ENCODE measurements at regions not wholly inside any gene's neighbourhood (a gene's known extent, or its start where the extent isn't known, plus 50 kb on each side); places are given as distances from the start of the nearest gene placed in this dataset.

DNA sequence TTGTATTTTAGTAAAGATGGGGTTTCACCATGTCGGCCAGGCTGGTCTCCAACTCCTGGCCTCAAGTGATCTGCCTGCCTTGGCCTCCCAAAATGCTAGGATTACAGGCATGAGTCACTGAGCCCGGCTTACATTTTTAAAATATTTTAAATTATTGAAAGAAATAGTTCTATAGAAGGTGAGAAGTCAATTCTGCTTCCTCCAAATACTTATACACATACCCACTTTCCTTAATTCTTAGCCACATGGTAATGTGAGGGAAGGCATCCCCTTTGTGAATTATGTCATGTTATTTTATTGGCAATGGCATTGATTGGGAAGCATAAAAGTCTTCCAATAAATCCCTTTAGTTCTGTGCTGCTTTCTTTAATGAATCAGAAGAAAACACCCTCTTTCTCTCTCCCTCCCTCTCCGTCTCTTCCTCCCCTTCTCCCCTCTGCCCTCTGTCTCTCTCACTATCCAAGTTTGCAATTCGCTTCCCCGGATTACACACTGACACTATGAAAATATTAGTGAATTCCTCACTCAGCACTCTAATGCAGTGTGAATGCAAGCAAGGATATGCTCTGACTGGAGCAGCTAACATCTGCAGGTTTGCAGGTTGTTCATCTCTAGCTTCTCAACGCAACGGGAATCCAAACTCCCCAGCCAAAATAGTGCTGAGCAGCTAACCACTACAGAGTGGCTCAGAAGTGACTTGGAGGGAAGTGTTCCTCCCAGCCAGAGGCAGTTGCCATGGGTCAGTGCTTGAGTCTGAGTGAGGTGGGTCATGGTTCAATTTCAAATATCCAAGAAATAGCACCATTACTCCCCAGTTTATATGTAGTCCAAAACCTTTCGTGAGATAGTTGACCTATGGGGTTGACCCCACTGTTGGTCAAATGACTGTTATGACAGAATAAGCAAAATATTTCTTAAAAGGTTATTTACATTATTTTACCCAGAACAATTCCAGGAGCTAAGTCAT lies 77.8 kb upstream of the CD55 start:
- intact Hi-C loops (cut with DNase I; ENCODE audit: low total_unique reads), result no loop called here
- no peak for DNase-seq (ENCODE audit: low spot score in 2 of 2)
- no peaks in the 10 kb centered on the region for H3K27me3 ChIP-seq
- peaks cover 0 to 4% of the 10 kb centered on the region in 2 donors for H3K4me1 ChIP-seq
- H3K36me3 ChIP-seq, result no peaks in the 10 kb centered on the region
- H3K27ac ChIP-seq, result no peak overlapping the region
- no peaks in the 10 kb centered on the region for H3K9me3 ChIP-seq
- no peak overlapping the region for H3K4me3 ChIP-seq
- TF ChIP-seq POLR2A (IDR thresholded peaks at IDR 0.05), result no peak
- TF ChIP-seq POLR2AphosphoS5 (IDR thresholded peaks at IDR 0.05), result no peak
- TF ChIP-seq, protein P1, sequence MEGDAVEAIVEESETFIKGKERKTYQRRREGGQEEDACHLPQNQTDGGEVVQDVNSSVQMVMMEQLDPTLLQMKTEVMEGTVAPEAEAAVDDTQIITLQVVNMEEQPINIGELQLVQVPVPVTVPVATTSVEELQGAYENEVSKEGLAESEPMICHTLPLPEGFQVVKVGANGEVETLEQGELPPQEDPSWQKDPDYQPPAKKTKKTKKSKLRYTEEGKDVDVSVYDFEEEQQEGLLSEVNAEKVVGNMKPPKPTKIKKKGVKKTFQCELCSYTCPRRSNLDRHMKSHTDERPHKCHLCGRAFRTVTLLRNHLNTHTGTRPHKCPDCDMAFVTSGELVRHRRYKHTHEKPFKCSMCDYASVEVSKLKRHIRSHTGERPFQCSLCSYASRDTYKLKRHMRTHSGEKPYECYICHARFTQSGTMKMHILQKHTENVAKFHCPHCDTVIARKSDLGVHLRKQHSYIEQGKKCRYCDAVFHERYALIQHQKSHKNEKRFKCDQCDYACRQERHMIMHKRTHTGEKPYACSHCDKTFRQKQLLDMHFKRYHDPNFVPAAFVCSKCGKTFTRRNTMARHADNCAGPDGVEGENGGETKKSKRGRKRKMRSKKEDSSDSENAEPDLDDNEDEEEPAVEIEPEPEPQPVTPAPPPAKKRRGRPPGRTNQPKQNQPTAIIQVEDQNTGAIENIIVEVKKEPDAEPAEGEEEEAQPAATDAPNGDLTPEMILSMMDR (IDR thresholded peaks at IDR 0.05), result no peak

DNA sequence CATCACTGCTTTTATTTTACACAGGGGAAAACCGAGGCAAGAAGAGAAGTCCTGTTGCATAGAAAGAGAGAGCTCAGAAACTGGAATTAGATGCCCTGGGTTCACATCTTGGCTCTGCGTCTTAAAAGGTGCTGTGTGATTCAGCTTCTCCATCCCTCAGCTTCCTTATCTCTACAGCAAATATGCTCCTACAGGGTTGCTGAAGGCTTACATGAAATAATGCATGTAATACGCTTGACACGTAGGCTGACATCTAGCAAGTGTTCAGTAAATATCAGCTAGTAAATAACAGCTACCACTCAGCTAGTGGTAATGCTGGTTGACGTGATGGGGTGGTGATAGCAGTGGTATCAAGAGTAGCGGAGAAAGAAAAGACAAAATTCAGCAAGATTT lies 77.1 kb upstream of the CD55 start:
- no peak for DNase-seq (ENCODE audit: low spot score in 2 of 2)
- Histone ChIP-seq H3K36me3 (no peaks in the 10 kb centered on the region), H3K27me3 (no peaks in the 10 kb centered on the region), H3K9me3 (no peaks in the 10 kb centered on the region), H3K4me3 (no peak overlapping the region), H3K27ac (no peak overlapping the region), H3K4me1 (peaks cover 0 to 4% of the 10 kb centered on the region in 2 donors)
- TF ChIP-seq POLR2A (IDR thresholded peaks at IDR 0.05), result no peak
- TF ChIP-seq, protein P1 (IDR thresholded peaks at IDR 0.05), result no peak
- no peak for TF ChIP-seq POLR2AphosphoS5 (IDR thresholded peaks at IDR 0.05)
- intact Hi-C loops (cut with DNase I; ENCODE audit: low total_unique reads), result no loop called here

DNA sequence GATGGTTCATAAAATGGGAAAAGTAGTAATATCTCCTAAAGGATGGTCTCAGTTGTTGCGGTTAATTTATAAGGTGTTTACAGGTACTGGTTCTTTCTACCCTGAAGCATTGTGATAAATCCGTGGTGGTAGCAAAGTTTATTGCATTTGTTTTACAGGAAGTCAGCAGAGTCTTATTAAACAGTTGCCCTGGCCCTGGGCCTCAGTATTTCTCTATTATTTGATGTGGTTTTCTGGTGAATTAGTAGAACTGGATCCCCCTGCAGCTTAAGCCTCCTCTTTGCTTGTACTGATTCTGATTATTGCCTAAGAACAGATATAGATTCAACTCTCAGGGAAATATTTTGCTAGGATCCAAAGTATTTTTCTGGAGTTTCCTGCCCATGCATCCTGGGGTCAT lies 76.4 kb upstream of the CD55 start:
- no peak overlapping the region for H3K4me3 ChIP-seq
- H3K36me3 ChIP-seq, result no peaks in the 10 kb centered on the region
- TF ChIP-seq, protein P1 (IDR thresholded peaks at IDR 0.05), result no peak
- TF ChIP-seq POLR2A (IDR thresholded peaks at IDR 0.05) (no peak), POLR2AphosphoS5 (IDR thresholded peaks at IDR 0.05) (no peak)
- no peak for DNase-seq (ENCODE audit: low spot score in 2 of 2)
- no peaks in the 10 kb centered on the region for H3K9me3 ChIP-seq
- no peak overlapping the region for H3K27ac ChIP-seq
- no peaks in the 10 kb centered on the region for H3K27me3 ChIP-seq
- peaks cover 0 to 4% of the 10 kb centered on the region in 2 donors for H3K4me1 ChIP-seq
- intact Hi-C loops (cut with DNase I; ENCODE audit: low total_unique reads), result no loop called here

DNA sequence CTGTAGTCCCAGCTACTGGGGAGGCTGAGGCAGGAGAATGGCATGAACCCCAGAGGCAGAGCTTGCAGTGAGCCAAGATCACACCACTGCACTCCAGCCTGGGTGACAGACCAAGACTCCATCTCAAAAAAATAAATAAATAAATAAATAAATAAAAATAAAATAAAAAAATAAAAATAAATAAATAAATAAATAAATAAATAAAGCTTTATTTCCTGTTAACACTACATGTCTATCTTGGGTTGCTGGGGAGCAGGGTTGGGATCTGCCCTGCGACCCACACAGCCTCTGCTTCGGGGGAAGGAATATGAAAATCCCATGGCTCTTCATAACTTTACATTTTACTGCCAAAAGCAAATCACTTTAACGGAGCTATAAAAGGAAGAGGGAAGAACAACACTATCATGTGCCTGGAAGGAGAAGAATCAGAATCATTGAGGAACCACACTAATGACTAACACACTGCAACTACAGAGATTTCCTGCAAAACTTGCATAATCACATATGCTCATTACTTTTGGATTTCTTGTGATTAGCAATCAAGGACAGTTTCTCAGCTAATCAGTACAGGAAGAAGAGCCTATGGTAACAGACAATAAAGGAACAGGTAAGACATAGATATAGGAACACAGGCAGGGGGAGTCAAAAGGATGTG lies 72.8 kb upstream of the CD55 start:
- no peak overlapping the region for H3K27ac ChIP-seq
- no peak for DNase-seq (ENCODE audit: low spot score in 2 of 2)
- no peak for TF ChIP-seq POLR2AphosphoS5 (IDR thresholded peaks at IDR 0.05)
- TF ChIP-seq, protein P1 (IDR thresholded peaks at IDR 0.05), result no peak
- no peak for TF ChIP-seq POLR2A (IDR thresholded peaks at IDR 0.05)

DNA sequence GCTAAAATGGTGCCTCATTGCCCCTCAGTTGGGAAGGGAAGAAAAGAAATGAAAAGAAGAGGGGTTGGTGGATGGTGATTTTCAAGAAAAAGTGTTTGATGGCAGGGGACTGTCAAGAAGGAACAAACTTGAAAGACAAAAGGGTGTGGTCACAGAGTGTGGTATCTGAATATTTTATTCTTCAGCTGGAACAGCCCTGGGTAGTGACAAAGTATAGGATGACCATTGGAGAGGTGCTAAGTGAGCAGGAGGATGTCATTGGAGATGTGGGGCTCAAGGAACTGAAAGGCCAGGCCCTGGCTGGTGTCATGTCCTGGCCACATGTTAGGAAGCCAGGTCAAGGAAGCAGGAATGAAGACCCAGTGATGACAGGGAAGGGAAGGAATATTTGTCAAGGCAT lies 71.0 kb upstream of the CD55 start:
- Histone ChIP-seq H3K9me3 (peaks cover 0 to 4% of the 10 kb centered on the region in 2 donors), H3K4me1 (no peaks in the 10 kb centered on the region), H3K27me3 (no peaks in the 10 kb centered on the region), H3K36me3 (no peaks in the 10 kb centered on the region), H3K27ac (no peak overlapping the region), H3K4me3 (no peak overlapping the region)
- TF ChIP-seq POLR2AphosphoS5 (IDR thresholded peaks at IDR 0.05) (no peak), POLR2A (IDR thresholded peaks at IDR 0.05) (no peak)
- TF ChIP-seq, protein P1 (IDR thresholded peaks at IDR 0.05), result no peak
- intact Hi-C loops (cut with DNase I; ENCODE audit: low total_unique reads), result no loop called here
- DNase-seq (ENCODE audit: low spot score in 2 of 2), result no peak

More for the DNA sequence above, 72.8 kb upstream of the CD55 start:
- Histone ChIP-seq H3K4me3 (no peak overlapping the region), H3K4me1 (no peaks in the 10 kb centered on the region), H3K36me3 (no peaks in the 10 kb centered on the region), H3K27me3 (no peaks in the 10 kb centered on the region), H3K9me3 (peaks cover 0 to 4% of the 10 kb centered on the region in 2 donors)
- intact Hi-C loops (cut with DNase I; ENCODE audit: low total_unique reads), result no loop called here

Data from breast epithelium (tissue), 4 donors.